ENCODE measurements at regions not wholly inside any gene's neighbourhood (a gene's known extent, or its start where the extent isn't known, plus 50 kb on each side); places are given as distances from the start of the nearest gene placed in this dataset.

GRCh38 chr11:80379620-80380278 is 938.9 kb upstream of the TENM4 start:
- TF ChIP-seq TBP (IDR thresholded peaks at IDR 0.05; ENCODE audit: low read depth, low read length) (no peak), EZH2 (IDR thresholded peaks at IDR 0.05; ENCODE audit: low read depth, low read length, severe bottlenecking) (no peak), POLR2A (IDR thresholded peaks at IDR 0.05; ENCODE audit: control extremely low read depth in 1 of 2, low read depth in 2 of 2, low read length in 2 of 2) (no peak), EP300 (IDR thresholded peaks at IDR 0.05; ENCODE audit: borderline replicate concordance in 1 of 2, low read depth in 2 of 2, low read length in 2 of 2) (no peak)

Measured in H1 (cell line).